ENCODE measurements at regions not wholly inside any gene's neighbourhood (a gene's known extent, or its start where the extent isn't known, plus 50 kb on each side); places are given as distances from the start of the nearest gene placed in this dataset.

DNA sequence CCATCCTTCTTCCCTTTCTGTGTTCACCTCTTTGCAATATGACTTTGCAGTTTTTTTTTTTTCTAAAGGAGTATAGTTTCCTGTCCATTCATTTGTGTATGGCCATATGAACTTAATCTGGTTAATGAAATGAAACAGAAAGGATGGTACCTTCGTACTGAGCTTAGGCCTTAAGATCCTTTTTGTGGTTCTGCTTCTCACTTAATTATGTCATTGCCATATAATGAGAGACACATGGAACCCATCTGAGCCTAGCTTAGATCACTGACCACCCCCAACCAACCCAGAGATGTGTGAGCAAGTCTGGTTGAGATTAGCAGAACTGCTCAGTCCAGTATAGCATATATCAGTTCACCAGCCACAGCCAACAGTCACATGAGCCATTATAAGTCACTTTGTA is 1179.6 kb downstream of the HACE1 start:
- TF ChIP-seq ZNF274 (IDR thresholded peaks at IDR 0.05; ENCODE audit: low read depth, low read length) (no peak), YY1 (IDR thresholded peaks at IDR 0.05; ENCODE audit: insufficient read depth, insufficient read length) (no peak)
